Ishikawa (cell line): ENCODE measurements at regions not wholly inside any gene's neighbourhood (a gene's known extent, or its start where the extent isn't known, plus 50 kb on each side); places are given as distances from the start of the nearest gene placed in this dataset.

Experiments used
- CEBPB ChIP-seq: IDR thresholded peaks from 2 replicates; pipeline ENCODE4 v1.6.1; 2012
- CREB1 ChIP-seq: IDR thresholded peaks from 2 replicates; pipeline ENCODE4 v1.6.1; 2012; ENCODE audit warnings: low read depth
- EGR1 ChIP-seq: IDR thresholded peaks from 2 replicates; pipeline ENCODE4 v1.6.1; 2012
- EP300 ChIP-seq: IDR thresholded peaks from 2 replicates; pipeline ENCODE4 v1.6.1; 2012; ENCODE audit warnings: borderline replicate concordance
- FOXM1 ChIP-seq: IDR thresholded peaks from 2 replicates; pipeline ENCODE4 v1.6.1; 2012; ENCODE audit warnings: low read depth, borderline replicate concordance
- NFIC ChIP-seq: IDR thresholded peaks from 2 replicates; pipeline ENCODE4 v1.6.1; 2012
- RAD21 ChIP-seq: IDR thresholded peaks from 2 replicates; pipeline ENCODE4 v1.6.1; 2012; ENCODE audit warnings: low read depth
- REST ChIP-seq: IDR thresholded peaks from 2 replicates; pipeline ENCODE4 v1.6.1; 2012; ENCODE audit warnings: low read depth, mild to moderate bottlenecking
- TAF1 ChIP-seq: IDR thresholded peaks from 2 replicates; pipeline ENCODE4 v1.6.1; 2012; ENCODE audit warnings: low read depth, mild to moderate bottlenecking
- TCF12 ChIP-seq: IDR thresholded peaks from 2 replicates; pipeline ENCODE4 v1.6.1; 2012; ENCODE audit warnings: low read depth
- TEAD4 ChIP-seq: IDR thresholded peaks from 2 replicates; pipeline ENCODE4 v1.6.1; 2012
- YY1 ChIP-seq: IDR thresholded peaks from 2 replicates; pipeline ENCODE4 v1.6.1; 2012; ENCODE audit warnings: low read depth
- ZBTB7A ChIP-seq: IDR thresholded peaks from 2 replicates; pipeline ENCODE4 v1.6.1; 2012; ENCODE audit warnings: low read depth
- TF ChIP-seq, protein P1 (sequence below): IDR thresholded peaks from 2 replicates; pipeline ENCODE4 v1.6.1; 2012
- TF ChIP-seq, protein P2 (sequence below): IDR thresholded peaks from 2 replicates; pipeline ENCODE4 v1.6.1; 2012

DNA sequence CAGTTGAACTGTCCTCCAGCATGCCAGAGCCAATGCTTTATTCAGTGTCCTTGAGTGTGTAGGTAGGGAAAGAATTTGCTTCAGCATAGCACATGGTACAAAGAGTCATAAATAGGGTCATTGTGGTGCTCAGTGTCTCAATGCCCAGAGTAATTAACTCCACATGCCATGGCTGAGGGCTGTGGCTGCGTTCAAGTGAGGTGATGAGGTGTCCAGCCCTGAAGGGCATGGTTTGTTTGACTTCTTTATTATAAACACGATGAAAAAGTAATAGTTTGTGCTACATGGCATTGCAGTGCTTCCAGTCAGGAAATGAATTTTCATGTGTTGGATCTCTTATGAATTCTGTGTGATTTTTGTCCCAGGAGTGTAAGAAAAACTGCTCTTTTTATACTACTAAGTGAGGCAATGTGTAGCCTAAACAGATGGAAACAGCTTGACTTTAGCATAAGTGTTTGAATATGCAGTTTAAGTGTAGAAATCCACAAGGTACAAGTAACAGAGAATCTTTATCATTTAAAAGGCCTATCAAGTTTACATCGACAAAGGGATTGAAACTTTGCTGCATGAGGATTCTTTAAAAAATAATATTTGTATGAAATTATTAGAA lies 507.9 kb upstream of the CDH2 start:
- TF ChIP-seq, protein P1, sequence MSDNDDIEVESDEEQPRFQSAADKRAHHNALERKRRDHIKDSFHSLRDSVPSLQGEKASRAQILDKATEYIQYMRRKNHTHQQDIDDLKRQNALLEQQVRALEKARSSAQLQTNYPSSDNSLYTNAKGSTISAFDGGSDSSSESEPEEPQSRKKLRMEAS: no peak
- TF ChIP-seq EGR1: no peak
- no peak for TF ChIP-seq REST
- TF ChIP-seq TEAD4: no peak
- TF ChIP-seq EP300: no peak
- TF ChIP-seq ZBTB7A: no peak
- TF ChIP-seq NFIC: no peak
- no peak for TF ChIP-seq CEBPB
- no peak for TF ChIP-seq TCF12
- no peak for TF ChIP-seq CREB1
- TF ChIP-seq YY1: no peak
- TF ChIP-seq, protein P2, sequence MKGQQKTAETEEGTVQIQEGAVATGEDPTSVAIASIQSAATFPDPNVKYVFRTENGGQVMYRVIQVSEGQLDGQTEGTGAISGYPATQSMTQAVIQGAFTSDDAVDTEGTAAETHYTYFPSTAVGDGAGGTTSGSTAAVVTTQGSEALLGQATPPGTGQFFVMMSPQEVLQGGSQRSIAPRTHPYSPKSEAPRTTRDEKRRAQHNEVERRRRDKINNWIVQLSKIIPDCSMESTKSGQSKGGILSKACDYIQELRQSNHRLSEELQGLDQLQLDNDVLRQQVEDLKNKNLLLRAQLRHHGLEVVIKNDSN: no peak
- TF ChIP-seq TAF1: no peak
- TF ChIP-seq RAD21: no peak
- no peak for TF ChIP-seq FOXM1

- TF ChIP-seq TCF12 (no peak), RAD21 (no peak), FOXM1 (no peak), ZBTB7A (no peak), CEBPB (no peak), REST (no peak), CREB1 (no peak), YY1 (no peak), TAF1 (no peak), EGR1 (no peak), NFIC (no peak), TEAD4 (no peak), EP300 (no peak)
- TF ChIP-seq, protein P2: no peak
- TF ChIP-seq, protein P1: no peak
Observed at GRCh38 chr18:28682912-28683311, 506.0 kb upstream of the CDH2 start.

- TF ChIP-seq CREB1 (no peak), ZBTB7A (no peak), EGR1 (no peak), TCF12 (no peak), FOXM1 (no peak), RAD21 (no peak), EP300 (no peak), TEAD4 (no peak), REST (no peak), NFIC (no peak)
- TF ChIP-seq, protein P2: no peak
- TF ChIP-seq, protein P1: no peak
Observed at GRCh38 chr18:28669165-28669564, 492.2 kb upstream of the CDH2 start.

GRCh38 chr18:28666216-28666615 lies 489.3 kb upstream of the CDH2 start:
- TF ChIP-seq CEBPB: no peak
- TF ChIP-seq FOXM1: no peak
- TF ChIP-seq, protein P1: no peak
- peak; percentile 42 for TF ChIP-seq NFIC
- no peak for TF ChIP-seq YY1
- TF ChIP-seq TCF12: no peak
- no peak for TF ChIP-seq ZBTB7A
